ENCODE measurements at regions not wholly inside any gene's neighbourhood (a gene's known extent, or its start where the extent isn't known, plus 50 kb on each side); places are given as distances from the start of the nearest gene placed in this dataset.
"Not testable (repeated sequence)": the region's sequence is repeated elsewhere in the genome, so short reads cannot be mapped to it uniquely, and the experiment has no call there.

DNA sequence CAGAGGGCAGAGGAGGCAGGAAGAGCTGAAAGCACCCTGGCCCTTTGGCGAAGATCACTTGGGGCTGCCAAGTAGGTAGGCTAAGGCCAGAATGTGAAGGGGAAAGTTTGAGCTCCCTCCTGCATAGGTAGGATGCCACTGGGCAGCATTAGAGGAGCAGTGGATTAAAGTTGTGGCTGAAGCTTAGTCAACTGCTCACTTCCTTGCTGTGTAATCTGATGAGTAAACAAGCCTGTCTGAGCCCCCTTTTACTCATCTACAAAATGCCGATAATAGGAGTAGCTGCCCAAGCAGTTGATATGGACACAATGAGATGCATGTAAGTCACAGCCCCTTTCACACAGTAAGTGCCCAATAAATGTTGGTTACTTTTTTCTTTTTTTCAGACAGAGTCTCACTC is 216.4 kb downstream of the MN1 start:
- no peak for DNase-seq

DNA sequence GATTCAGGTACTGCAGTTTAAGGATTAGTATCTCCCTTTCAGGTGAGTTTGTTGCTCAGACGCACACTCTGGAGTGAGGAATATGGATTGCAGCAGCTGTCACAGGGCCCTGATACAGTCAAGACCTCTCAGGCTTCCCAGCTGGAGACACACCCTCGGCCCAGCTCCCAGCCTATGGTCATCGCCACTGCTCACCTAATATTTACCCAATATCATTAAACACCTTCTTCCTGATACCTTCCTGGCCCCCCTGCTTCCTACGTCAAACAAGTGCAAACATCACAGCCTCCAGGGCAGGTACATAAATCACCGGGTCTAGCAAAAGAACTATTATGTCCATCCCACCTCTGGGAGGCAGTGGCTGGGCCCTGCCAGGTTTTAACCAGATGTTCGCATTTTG is 213.3 kb downstream of the MN1 start:
- DNase-seq: no peak

DNA sequence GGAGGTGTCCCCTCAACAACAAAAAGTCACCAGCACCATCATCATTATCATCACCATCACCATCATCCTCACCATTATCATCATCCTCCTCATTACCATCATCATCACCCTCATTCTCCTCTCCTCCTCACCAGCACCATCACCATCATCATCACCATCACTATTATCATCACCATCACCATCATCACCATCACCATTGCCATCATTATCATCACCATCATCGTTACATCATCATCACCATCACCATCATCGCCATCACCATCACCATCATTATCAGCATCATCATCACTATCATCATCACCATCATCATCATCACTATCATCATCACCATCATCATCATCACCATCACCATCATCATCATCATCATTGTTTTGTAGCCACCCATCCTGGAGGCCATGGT is 212.6 kb downstream of the MN1 start:
- DNase-seq: no peak

DNA sequence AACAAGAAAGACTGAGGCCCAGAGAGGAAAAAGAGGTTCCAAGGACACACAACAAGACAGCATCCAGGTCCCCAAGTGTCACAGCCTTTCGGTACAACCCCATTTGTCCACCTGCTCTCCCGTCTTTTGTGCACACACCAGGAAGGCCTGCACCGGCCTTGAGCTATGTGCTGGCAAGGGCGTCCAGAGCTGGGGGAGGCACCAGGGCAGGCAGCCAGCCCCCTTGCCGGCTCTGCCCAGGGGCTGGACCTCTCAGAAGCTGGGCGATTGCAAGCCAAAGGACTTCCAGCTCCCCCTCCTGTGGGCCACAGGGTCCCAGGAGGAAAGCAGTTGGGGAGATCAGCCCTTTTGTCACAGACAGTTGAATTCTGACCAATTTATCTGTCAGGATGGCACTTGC is 210.5 kb downstream of the MN1 start:
- no peak for DNase-seq

DNA sequence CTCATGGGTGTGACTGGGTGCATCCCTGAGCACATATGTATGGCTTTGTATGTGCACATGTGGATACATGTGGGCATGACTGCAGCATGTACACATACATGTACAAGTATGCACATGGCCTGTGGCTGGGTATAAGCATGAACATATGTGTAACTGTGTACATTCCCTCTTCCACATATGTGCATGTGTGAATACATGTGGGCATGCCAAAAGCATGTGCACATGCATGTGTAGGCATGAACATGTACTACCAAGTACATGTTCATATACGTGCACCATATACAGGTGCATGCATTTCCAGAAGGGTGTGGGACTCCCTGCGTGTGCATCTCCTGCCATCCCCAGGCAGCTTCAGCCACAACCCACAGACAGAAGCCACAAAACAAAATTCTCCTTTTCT is 208.2 kb downstream of the MN1 start:
- DNase-seq: no peak

DNA sequence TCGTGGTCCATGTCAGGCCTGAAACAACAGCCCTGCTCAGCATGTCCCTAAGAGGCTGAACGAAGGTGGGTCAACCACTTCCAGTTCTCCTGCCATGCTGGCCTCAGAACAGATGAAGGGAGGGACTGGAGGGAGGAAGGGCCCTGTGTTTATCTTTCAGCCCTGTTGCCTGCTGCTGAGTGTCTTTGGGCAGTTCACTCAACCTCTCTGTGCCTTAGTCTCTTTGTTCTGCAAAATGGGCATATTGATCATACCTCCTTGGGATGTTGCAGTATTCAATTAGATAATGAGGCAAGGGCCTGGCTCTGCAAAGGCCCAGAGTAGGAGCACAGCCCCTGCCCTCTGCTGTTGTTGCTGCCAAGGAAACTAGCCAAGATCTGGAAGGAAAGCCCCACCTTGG is 207.5 kb downstream of the MN1 start:
- DNase-seq: no peak

DNA sequence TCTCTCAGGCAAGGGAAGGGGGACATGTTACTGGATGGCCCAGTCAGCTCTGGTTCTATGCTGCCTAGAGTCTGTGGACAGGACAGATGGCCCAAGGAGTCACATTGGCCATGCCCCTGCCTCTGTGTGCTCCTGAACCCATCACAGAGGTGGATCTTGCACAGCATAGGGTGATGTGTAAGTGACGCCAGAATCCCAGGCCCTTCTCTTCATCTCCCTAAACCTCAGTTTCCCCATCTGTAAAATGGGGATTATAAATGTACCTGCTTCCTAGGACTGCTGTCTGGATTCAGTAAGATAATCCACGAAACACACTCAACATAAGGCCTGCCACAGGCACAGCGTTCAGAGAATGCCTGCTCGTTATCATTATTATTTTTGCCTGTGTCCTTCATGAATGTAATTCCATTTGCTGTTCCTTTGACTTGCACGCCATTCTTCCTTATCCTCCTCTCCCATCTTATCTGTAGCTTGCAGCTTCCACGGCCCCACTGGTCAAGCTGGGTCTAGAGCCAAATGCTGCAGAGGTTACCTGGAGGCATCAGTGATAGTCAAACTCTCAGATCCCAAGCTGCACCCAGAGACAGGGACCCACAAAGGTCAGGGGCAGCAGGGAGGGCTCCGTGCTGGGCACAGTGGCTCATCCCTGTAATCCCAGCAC is 207.0 kb downstream of the MN1 start:
- no peak for DNase-seq

DNA sequence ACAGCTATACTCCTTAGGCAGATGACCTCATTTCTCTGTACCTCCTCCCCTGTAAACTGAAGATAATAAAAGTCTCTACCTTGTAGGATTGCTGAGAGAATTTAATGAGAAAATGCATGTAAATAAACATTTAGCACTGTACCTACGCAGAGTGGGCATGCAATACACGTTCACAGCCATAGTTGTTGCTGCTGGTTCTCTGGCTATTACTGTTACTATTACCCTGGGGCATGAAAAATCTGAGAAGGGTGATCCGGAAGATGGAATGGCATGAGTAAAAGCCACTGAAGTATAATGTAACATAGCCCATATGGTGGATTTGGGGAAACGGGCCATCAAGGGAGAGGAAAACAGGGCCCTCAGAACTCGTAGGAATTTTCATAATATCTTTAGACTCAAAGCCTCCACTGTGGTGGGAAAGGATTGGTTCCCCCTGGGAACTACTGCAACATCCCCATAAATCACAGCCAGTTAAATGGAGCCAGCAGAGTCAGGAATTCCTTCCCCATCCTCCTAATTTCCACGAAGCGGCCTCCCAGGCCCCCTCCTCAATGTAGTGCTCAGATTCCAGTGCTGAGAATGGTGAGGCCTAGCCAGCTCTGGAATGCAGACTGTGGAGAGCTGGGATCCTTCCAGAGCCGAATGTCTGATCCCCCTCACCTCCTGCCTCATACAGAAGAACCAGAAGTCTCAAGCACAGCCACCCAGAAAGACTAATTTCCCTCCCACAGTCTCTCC is 205.3 kb downstream of the MN1 start:
- no peak for DNase-seq

DNA sequence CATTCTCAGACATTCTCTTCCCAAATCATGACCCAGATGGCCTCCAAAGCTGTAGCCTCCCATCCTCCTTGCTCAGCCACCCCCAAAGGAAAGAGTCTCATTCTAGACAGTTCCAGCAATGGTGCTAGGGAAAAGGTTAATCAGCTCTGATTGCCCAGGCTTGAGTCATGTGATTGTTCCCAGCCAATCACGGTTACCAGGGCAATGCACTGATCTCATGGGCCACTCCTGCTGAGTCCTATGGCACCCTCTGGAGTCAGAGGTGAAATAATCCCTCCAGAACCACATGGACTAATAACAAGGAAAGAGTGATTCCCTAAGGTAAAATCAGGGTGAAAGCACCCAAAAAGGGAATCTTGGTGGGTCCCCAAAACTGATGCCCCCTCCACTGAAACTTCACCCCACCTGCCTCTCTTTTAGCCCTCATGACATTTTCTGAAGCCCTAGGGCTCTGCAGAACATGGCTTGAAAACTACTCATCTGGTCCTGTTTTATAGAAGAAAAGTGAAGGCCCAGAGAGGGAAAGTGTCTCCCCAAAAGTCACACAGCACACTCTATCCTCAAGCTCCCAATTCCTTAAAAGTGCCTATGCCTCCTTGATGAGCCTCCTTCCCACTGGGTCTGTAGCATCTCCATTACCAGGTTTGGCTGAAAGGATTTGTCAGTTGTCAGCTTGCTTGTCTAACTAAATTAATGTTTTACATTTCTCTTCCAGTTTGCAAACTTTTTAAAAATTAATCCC is 203.7 kb downstream of the MN1 start:
- no peak for DNase-seq

DNA sequence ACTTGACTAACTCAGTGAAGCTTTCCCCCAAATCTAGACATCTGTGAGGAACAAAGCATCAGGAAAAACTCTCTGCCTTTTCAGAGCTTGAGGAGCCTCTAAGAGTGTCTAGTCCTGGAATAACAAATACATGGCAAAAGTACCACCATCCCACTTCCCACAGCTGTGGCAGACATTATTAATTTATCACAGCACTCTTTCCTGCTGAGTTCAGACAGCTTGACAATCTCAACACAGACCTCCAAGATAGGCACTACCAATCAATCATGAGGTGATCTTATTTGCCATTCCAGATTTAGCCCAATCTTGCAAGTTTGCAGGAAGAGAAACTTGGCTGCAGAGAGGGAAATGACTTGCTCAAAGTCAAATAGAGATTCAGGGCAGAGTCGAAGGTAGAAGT is 202.8 kb downstream of the MN1 start:
- DNase-seq: no peak

DNA sequence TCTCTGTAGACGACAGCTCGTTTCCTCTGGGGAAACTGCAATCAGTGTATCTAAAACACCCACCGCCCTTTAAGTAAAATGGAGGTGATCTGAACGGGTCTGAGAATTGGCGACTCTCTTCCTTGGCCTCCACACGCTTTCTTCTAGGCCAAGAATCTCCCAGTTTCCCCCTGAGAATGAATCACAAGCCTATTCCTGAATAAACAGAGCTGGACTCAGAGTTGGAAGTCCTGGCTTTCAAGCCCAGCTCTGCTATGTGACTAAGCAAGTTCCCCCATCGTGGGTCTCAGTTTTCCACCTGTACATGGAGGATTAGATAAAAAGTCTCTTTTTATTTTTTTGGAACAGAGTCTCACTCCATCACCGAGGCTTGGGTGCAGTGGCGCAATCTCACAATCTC is 200.4 kb downstream of the MN1 start:
- DNase-seq: no peak

DNA sequence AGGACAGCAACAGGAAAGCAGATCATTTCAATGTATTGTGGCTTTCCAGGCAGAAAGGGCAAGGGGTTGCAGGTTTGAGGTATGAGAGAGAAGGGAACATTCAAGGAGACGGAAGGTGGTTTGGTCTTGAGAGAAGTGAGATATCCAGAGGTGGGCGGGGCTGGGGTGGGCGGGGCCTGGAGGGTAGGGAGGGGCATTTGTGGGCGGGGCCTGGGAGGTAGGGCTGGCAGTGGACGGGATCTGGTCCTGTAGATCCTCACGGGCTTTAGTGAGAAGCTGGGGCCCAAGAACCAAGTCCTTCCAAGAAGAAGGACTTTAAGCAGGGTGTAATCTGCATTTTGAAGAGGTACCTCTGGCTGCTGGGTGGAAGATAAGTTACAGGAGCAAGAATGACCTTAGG is 199.2 kb downstream of the MN1 start:
- no peak for DNase-seq

DNA sequence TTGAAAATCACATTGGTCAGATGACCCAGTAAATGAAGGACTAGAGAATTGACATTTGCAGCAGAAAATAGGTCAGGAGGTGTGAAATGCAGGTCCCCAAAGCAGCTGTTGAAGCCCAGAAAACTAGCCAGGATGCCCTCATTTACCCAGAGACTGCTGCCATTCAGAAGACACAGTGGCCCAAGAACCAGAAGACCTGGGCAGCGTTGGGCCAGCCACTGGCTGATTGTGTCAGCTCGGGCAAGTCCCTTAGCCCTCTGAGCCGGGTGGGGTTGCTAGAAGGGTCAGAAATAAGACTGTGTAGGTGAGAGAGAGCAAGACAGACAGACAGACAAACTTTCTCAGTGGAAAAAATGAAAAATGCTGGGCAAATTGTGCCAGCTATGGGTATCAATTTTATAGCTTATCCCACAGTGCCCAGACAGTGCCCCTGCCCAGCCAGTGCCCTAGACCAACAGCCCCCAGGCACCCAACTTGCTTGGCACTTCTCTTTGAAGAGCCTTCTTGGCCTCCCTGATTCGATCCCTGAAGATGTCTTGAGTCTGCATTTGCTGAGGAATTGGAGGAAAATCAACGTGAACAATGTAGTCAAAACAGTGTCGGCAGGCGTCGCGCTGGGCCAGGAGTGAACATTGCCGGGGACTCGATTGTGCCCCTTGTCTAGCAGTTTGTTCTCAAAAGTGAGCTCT is 198.3 kb downstream of the MN1 start:
- no peak for DNase-seq

DNA sequence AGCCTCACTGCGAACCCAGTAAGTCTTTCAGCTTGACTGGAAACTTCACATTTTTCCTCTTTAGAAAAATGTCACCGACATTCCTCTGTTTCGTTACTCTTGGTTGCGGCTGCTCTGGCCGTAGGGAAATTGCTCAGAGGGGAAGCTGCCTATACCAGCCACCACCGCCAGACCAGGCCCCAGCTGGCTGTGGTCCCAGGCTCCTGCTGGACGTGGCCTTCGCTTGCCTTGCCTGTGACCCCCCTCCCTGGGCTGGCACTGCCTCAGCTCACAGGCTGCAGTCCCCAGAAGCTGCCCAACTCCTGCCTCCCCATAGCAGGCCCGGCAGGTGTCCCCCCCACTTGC is 197.8 kb downstream of the MN1 start:
- no peak for DNase-seq

DNA sequence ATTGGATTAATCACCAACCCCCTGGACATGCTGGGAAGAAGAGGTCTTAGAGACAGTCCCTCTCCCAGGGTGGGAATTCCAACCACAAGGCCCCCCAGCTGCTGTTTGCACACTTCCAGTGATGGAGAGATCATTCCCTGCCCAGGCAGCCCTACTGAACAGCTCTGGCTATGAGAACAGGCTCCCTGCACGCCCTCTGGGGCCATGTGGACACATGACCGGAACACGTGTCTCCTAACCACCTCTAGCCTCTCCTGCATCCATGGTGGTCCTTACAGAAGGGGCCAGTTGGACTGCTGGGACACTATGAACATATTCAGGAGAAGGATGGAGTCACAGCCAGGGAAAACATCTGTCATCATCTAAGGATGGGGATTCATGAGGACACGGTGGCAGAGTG is 196.2 kb downstream of the MN1 start:
- no peak for DNase-seq

DNA sequence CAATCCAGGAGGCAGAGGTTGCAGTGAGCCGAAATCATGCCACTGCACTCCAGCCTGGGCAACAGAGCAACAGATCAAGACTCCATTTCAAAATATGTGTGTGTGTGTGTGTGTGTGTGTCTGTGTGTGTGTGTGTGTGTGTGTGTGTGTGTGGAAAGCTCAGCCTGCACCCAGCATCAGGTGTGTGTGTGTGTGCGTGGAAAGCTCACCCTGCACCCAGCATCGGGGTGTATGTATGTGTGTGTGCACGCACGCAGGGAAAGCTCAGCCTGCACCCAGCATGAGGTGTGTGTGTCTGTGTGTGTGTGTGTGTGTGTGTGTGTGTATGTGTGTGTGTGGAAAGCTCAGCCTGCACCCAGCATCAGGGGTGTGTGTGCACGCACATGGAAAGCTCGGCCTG is 193.8 kb downstream of the MN1 start:
- not testable (repeated sequence) for DNase-seq

DNA sequence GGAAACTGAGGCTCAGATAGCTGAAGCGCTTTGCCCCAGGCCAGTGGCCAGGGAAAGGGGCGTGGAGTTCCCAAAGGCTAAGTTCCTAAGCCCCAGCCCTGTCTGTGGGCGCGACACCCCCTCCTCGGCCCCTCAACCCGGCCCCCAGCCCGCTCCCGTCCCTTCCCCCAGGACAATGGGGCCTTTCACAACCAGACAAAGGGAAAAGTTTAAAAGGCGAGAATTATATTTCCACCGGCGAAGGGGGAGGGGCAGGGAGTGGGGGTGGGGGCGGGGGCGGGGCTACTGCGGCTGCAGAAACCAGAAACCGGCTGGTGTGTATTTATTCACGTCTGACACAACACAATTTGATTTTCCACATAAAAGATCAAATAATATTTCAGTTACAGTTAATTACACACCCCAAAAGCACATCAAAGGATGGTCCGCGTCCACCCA is 192.1 kb downstream of the MN1 start:
- DNase-seq: no peak

DNA sequence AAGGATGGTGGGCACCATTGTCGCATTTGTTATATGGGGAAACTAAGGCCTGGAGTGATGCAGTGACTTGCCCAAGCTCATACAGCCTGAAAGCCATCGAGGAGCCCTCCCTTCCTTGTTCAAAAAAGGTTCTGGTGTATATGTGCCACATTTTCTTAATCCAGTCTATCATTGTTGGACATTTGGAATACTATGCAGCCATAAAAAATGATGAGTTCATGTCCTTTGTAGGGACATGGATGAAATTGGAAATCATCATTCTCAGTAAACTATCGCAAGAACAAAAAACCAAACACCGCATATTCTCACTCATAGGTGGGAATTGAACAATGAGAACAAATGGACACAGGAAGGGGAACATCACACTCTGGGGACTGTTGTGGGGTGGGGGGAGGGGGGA is 191.4 kb downstream of the MN1 start:
- DNase-seq: not testable (repeated sequence)

DNA sequence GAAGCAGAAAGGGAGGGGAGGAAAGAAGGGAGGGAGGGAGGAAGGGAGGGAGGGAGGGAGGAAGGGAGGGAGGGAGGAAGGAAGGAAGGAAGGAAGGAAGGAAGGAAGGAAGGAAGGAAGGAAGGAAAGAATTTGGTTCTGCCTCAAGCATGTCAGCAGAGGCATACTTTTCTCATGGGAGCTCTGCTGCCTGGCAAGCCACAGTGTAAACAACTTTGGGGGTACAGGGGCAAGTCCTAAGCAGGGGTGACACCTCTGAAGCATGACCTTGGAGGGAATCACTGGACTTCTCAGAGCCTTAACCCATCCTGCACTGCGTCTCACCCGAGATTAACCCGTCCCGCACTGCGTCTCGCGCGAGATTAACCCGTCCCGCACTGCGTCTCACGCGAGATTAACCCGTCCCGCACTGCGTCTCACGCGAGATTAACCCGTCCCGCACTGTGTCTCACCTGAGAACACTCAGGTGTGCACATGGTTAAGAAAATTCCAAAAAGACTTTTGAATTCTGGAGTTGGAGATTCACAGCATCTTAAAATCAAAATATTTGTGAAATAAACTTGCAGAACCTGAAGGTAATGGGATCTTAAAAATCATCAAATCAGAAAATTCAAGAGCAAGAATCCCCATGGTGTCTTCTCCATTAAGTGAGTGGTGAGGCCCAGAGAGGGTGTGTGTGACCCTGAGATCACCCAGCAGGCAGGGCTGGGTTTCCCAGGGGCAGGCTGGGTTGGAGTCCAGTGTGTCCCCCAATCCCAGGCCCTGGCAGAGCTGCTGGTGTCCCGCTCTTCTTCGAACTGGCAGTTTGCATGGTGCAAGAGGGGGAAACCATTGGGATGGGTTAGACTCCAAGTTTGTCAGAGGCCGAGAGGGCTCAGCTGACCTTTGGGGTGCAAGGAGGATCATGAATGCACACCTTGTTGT is 190.4 kb downstream of the MN1 start:
- DNase-seq: no peak

DNA sequence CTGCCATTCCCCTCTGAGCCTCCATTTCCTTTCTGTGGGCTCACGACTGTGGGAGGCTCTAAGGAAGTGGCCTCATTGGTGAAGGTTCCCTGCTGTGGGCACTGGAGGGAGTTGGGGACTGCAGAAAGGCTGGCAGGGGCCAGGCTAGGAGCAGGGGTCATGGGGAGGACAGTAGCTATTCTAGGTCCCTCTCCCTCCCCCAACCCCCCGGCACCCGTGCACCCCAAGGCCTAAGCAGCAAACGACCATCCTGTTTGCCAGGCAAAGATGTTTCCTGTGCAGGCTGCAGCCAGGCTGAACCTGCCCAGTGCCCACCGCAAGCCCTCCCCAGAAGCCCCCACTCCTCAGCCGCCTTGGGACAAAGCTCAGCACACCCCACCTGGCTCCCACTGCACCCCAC is 189.4 kb downstream of the MN1 start:
- DNase-seq: no peak

DNA sequence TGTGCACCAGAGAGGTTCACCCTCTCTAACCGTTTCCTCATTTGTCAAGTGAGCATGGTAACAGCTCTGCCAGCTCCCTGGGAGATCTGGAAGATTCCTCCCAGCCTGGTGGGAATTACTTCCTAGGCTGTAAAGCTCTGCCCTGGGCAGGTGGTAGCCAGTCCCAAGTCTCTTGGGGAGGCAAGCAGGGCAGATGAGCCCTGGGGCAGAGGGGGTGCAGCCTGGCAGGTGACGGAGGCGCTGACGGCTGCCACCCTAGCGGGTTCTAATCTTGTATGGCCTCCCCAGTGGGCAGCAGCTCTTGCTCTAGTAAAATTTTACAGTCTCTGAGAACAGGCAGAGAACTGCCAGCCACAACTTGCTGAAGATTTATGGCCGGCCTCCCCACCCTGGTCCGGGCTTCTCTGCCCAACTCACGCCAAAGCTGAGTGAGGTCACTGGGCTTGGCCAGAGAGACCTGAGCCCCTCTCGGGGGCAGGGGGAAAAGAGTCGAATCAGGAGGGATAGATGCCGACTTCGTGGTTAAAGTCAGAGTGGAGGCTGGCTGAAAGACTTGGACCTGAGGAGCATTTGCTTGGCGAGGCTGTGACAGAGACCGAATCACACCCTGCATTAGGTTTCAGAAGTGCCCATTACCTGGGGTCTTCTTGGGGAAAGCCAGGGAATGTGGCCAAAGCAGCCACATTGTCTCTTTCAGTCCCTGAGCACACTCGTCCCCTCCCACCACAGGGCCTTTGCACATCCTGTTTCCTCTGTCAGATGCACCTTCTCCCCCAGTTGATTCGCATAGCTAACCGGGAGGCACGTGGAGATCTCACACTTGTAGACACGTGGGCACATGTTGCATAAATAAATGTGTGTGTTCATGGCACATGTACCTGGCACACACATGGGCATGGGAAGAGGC is 188.2 kb downstream of the MN1 start:
- DNase-seq: no peak
